Keratinocyte (primary cell): ENCODE measurements at regions not wholly inside any gene's neighbourhood (a gene's known extent, or its start where the extent isn't known, plus 50 kb on each side); places are given as distances from the start of the nearest gene placed in this dataset.

Source experiments
- CTCF ChIP-seq, 3 experiments: IDR thresholded peaks in 1 of 3; conservative IDR thresholded peaks in 1 of 3; optimal IDR thresholded peaks in 1 of 3; 2 replicates in 2 of 3; 3 replicates in 1 of 3; pipeline versions ENCODE3 to v1.5.1; 2011; ENCODE audit warnings: low read length in 3 of 3, mild to moderate bottlenecking in 3 of 3, moderate library complexity in 2 of 3, control low read depth in 1 of 3, inconsistent platforms in 1 of 3; ENCODE audit not compliant: insufficient read depth in 2 of 3; ENCODE audit errors: extremely low read depth in 1 of 3
- EZH2 ChIP-seq: IDR thresholded peaks from one replicate; pipeline ENCODE4 v1.6.1; 2012; ENCODE audit warnings: inconsistent platforms, mild to moderate bottlenecking, low read length, moderate library complexity

- TF ChIP-seq CTCF (optimal IDR thresholded peaks at IDR 0.05 in 1 of 3, IDR thresholded peaks at IDR 0.05 in 1 of 3, conservative IDR thresholded peaks at IDR 0.05 in 1 of 3; ENCODE audit: extremely low read depth in 1 of 3, insufficient read depth in 2 of 3, low read length in 3 of 3), result no peak
- TF ChIP-seq EZH2, result no peak
Measured at GRCh38 chr2:76270096-76270710, 559.5 kb upstream of the GCFC2 start.
